ENCODE measurements at regions not wholly inside any gene's neighbourhood (a gene's known extent, or its start where the extent isn't known, plus 50 kb on each side); places are given as distances from the start of the nearest gene placed in this dataset.

DNA sequence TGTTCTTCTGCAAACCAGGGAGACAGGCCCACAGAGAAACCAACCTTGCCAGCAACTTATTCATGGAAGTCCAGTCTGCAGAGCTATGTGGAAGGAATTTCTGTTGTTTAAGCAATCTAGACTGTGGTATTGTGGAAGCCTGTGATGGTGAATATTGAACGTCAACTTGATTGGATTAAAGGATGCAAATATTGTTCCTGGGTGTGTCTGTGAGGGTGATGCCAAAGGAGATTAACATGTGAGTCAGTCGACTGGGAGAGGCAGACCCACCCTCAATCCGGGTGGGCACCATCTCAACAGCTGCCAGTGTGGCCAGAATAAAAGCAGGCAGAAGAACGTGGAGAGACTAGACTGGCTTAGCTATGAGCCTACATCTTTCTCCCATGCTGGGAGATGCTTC lies 606.0 kb downstream of the EFNB2 start:
- WGBS, 2 donors (ENCODE audit: low coverage in 1 of 2) = 80 to 100% methylated on average over 1 to 3 of the region's 4 CpGs
- Histone ChIP-seq H3K4me3 (no peak overlapping the region), H3K27me3 (no peaks in the 10 kb centered on the region), H3K4me1 (peaks cover 0 to 18% (median 6%) of the 10 kb centered on the region in 3 donors), H3K9me3 (no peaks in the 10 kb centered on the region), H3K36me3 (no peaks in the 10 kb centered on the region), H3K27ac (no peak overlapping the region)
- TF ChIP-seq CTCF (IDR thresholded peaks at IDR 0.05) = no peak
- no peak for TF ChIP-seq EP300 (IDR thresholded peaks at IDR 0.05)
- no peak for TF ChIP-seq POLR2AphosphoS5 (IDR thresholded peaks at IDR 0.05)
- TF ChIP-seq POLR2A (IDR thresholded peaks at IDR 0.05) = no peak
- no peak for ATAC-seq

DNA sequence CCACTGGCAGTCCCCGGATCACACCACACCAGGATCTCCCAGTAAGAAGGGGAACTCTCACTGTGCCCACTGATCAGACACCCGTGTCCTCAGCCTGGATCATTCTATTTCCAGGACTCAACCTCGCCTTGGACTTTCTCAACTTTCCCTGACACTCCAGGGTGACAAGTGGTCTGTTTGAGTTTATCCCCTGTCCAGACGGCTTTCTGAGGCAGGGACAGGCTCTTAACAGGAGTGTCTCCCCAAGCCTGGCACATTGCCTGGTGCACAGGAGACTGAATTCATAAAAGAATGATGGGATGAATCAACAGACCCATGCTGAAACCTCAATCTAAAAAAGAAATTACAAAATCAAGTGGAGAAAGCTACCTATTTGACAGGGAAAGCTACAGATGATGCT lies 606.6 kb downstream of the EFNB2 start:
- ATAC-seq = no peak
- TF ChIP-seq EP300 (IDR thresholded peaks at IDR 0.05) (no peak), POLR2AphosphoS5 (IDR thresholded peaks at IDR 0.05) (no peak), CTCF (IDR thresholded peaks at IDR 0.05) (no peak), POLR2A (IDR thresholded peaks at IDR 0.05) (no peak)
- WGBS, 2 donors (ENCODE audit: low coverage in 1 of 2) = 94 to 100% methylated on average over 1 to 2 of the region's 4 CpGs

DNA sequence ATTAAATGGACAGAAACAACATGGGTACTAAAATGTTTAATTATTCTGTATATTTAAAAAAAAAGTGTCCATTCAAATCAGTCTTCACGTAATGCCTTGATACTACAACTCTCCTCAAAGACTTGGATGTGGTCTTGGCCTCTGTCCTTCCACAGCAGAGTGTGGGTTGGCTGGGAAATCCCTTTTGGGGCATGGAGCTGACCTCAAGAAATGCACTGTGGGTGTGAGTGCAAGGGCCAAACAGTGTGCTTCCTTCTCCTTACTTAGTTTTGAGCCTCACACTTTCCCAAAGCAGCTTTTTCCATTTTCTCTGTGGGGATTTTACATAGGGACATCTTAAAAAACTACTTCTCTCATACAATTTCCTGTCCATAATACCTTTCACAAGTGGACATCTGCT lies 607.4 kb downstream of the EFNB2 start:
- Histone ChIP-seq H3K27ac (no peak overlapping the region), H3K4me1 (peaks cover 0 to 10% (median 0%) of the 10 kb centered on the region in 3 donors), H3K4me3 (no peak overlapping the region), H3K9me3 (no peaks in the 10 kb centered on the region), H3K36me3 (no peaks in the 10 kb centered on the region), H3K27me3 (no peaks in the 10 kb centered on the region)
- WGBS, 2 donors (ENCODE audit: low coverage in 1 of 2) = 74 to 83% methylated on average over 1 of the region's 1 CpG
- TF ChIP-seq CTCF (IDR thresholded peaks at IDR 0.05) = no peak
- TF ChIP-seq EP300 (IDR thresholded peaks at IDR 0.05) = no peak
- no peak for TF ChIP-seq POLR2AphosphoS5 (IDR thresholded peaks at IDR 0.05)
- TF ChIP-seq POLR2A (IDR thresholded peaks at IDR 0.05) = no peak
- ATAC-seq = no peak

More for the DNA sequence above, 606.6 kb downstream of the EFNB2 start:
- no peaks in the 10 kb centered on the region for H3K27me3 ChIP-seq
- peaks cover 0 to 13% (median 3%) of the 10 kb centered on the region in 3 donors for H3K4me1 ChIP-seq
- no peaks in the 10 kb centered on the region for H3K9me3 ChIP-seq
- H3K27ac ChIP-seq = no peak overlapping the region
- no peak overlapping the region for H3K4me3 ChIP-seq
- no peaks in the 10 kb centered on the region for H3K36me3 ChIP-seq

GRCh38 chr13:105925496-105925895 lies 610.0 kb downstream of the EFNB2 start:
- Histone ChIP-seq H3K27me3 (no peaks in the 10 kb centered on the region), H3K27ac (no peak overlapping the region), H3K36me3 (no peaks in the 10 kb centered on the region), H3K4me1 (peaks cover 0 to 10% (median 0%) of the 10 kb centered on the region in 3 donors), H3K9me3 (no peaks in the 10 kb centered on the region), H3K4me3 (no peak overlapping the region)
- ATAC-seq = no peak
- TF ChIP-seq EP300 (IDR thresholded peaks at IDR 0.05) (no peak), POLR2AphosphoS5 (IDR thresholded peaks at IDR 0.05) (no peak), POLR2A (IDR thresholded peaks at IDR 0.05) (no peak), CTCF (IDR thresholded peaks at IDR 0.05) (no peak)
- 51 to 88% methylated on average over 1 to 2 of the region's 2 CpGs for WGBS, 2 donors (ENCODE audit: low coverage in 1 of 2)

GRCh38 chr13:105921711-105922110 lies 613.8 kb downstream of the EFNB2 start:
- H3K36me3 ChIP-seq = no peaks in the 10 kb centered on the region
- no peaks in the 10 kb centered on the region for H3K27me3 ChIP-seq
- H3K4me3 ChIP-seq = no peak overlapping the region
- no peak overlapping the region for H3K27ac ChIP-seq
- peaks cover 0 to 5% (median 0%) of the 10 kb centered on the region in 3 donors for H3K4me1 ChIP-seq
- WGBS, 2 donors (ENCODE audit: low coverage in 1 of 2) = 0 to 67% methylated on average over 1 to 3 of the region's 3 CpGs
- ATAC-seq = no peak
- TF ChIP-seq POLR2A (IDR thresholded peaks at IDR 0.05) (no peak), EP300 (IDR thresholded peaks at IDR 0.05) (no peak), CTCF (IDR thresholded peaks at IDR 0.05) (no peak), POLR2AphosphoS5 (IDR thresholded peaks at IDR 0.05) (no peak)
- H3K9me3 ChIP-seq = no peaks in the 10 kb centered on the region

Data from gastroesophageal sphincter (tissue), 4 donors.